HEK293 (cell line): ENCODE measurements at regions not wholly inside any gene's neighbourhood (a gene's known extent, or its start where the extent isn't known, plus 50 kb on each side); places are given as distances from the start of the nearest gene placed in this dataset.

Source experiments
- CTCF ChIP-seq: fragments of 450-650 bp; formaldehyde crosslinking; IDR thresholded peaks from 2 replicates; pipeline ENCODE4 v1.5.1; 2016; ENCODE audit warnings: missing biosample characterization, missing genetic modification characterization
- PRDM1 ChIP-seq: fragments of 450-650 bp; formaldehyde crosslinking; IDR thresholded peaks from 2 replicates; pipeline ENCODE4; 2016; ENCODE audit warnings: missing biosample characterization, missing genetic modification characterization
- SALL2 ChIP-seq: fragments of 450-650 bp; formaldehyde crosslinking; IDR thresholded peaks from 2 replicates; pipeline ENCODE4 v1.5.0; 2017; ENCODE audit warnings: missing biosample characterization, mild to moderate bottlenecking, missing genetic modification characterization, borderline replicate concordance
- YY1 ChIP-seq: fragments of 450-650 bp; formaldehyde crosslinking; IDR thresholded peaks from 2 replicates; pipeline ENCODE4 v1.5.1; 2018; ENCODE audit warnings: missing biosample characterization, missing genetic modification characterization

GRCh38 chr12:126397071-126397581 is 1331.9 kb downstream of the AACS start:
- TF ChIP-seq YY1 (tag by site-specific recombination) (no peak), CTCF (tag by site-specific recombination) (no peak), SALL2 (tag by site-specific recombination) (no peak), PRDM1 (tag by site-specific recombination) (no peak)
